Sigmoid colon (tissue), 6 donors: ENCODE measurements at regions not wholly inside any gene's neighbourhood (a gene's known extent, or its start where the extent isn't known, plus 50 kb on each side); places are given as distances from the start of the nearest gene placed in this dataset.

ENCODE experiments used
- DNase-seq: peaks from one replicate; pipeline ENCODE4 v3.0.0-alpha.2; 2019
- H3K27ac ChIP-seq, 4 donors: fragments of 200-600 bp; sonication (generic); one replicate each; pipeline ENCODE4 v1.5.1; 2016 to 2019; ENCODE audit warnings: mild to moderate bottlenecking in 1 of 4
- H3K27me3 ChIP-seq, 3 donors: fragments of 200-600 bp; sonication (generic); one replicate each; pipeline ENCODE4 v1.5.1; 2019; ENCODE audit warnings: mild to moderate bottlenecking in 1 of 3
- H3K36me3 ChIP-seq, 4 donors: fragments of 200-600 bp; sonication (generic); one replicate each; pipeline ENCODE4 v1.5.1; 2016 to 2019
- H3K4me1 ChIP-seq, 4 donors: fragments of 200-600 bp; sonication (generic); one replicate each; pipeline ENCODE4 v1.5.1; 2017 to 2019
- H3K4me3 ChIP-seq, 4 donors: fragments of 200-600 bp; sonication (generic); one replicate each; pipeline ENCODE4 v1.5.1; 2017 to 2019; ENCODE audit warnings: mild to moderate bottlenecking in 2 of 4, moderate library complexity in 1 of 4
- H3K9me3 ChIP-seq, 4 donors: fragments of 200-600 bp in 3 of 4; sonication (generic) in 3 of 4; one replicate each; pipeline versions ENCODE4 v1.5.1 to v1.6.1; 2013 to 2019
- EP300 ChIP-seq, 4 donors: sonication (generic); formaldehyde crosslinking; IDR thresholded peaks; one replicate each; pipeline ENCODE4 v1.6.1; 2017; ENCODE audit warnings: antibody characterized with exemption in 4 of 4
- POLR2A ChIP-seq, 2 donors: fragments of 450-650 bp; IDR thresholded peaks; one replicate each; pipeline ENCODE4 v1.6.1; 2016; ENCODE audit warnings: antibody characterized with exemption in 2 of 2, mild to moderate bottlenecking in 2 of 2, moderate library complexity in 2 of 2
- POLR2AphosphoS5 ChIP-seq, 4 donors: sonication (generic); formaldehyde crosslinking; IDR thresholded peaks; one replicate each; pipeline ENCODE4 v1.6.1; 2017; ENCODE audit warnings: antibody characterized with exemption in 4 of 4
- WGBS, 2 donors: extraction: QIAGEN DNeasy Blood & Tissue Kit; methylation state at CpG; one replicate each; pipeline ENCODE4 v1.1.7; 2013; 5-methylcytosine and 5-hydroxymethylcytosine counted together
- intact Hi-C: fragments of 100-400 bp; cut with DNase I; formaldehyde crosslinking; loops from one replicate; pipeline ENCODE4 v1.15.1; 2023
- TF ChIP-seq, protein P1 (sequence below), 4 experiments: fragments of 450-650 bp in 3 of 4; fragments of 200-600 bp in 1 of 4; IDR thresholded peaks; one replicate each; pipeline ENCODE4 v1.5.1; 2016 to 2019; ENCODE audit warnings: antibody characterized with exemption in 4 of 4, mild to moderate bottlenecking in 3 of 4, moderate library complexity in 2 of 4
- donor health status: healthy with polysubstance abuse.
- donor health status: healthy.

- H3K9me3 ChIP-seq: no peaks in the 10 kb centered on the region
- peak overlapping the region; percentile 68 to 86 (median 82) for H3K27ac ChIP-seq
- no peaks in the 10 kb centered on the region for H3K27me3 ChIP-seq
- peak overlapping the region in 1 of 4 donors; percentile 9 for H3K4me3 ChIP-seq
- DNase-seq: no peak
- H3K4me1 ChIP-seq: peaks cover 0 to 59% (median 45%) of the 10 kb centered on the region in 4 donors
- no peaks in the 10 kb centered on the region for H3K36me3 ChIP-seq
- intact Hi-C loops: loop anchor here (1.0 kb wide), 1 partner anchor 15 kb away; no protein-coding TSS in a partner anchor
- 61 to 79% methylated on average over 6 of the region's 6 CpGs for WGBS, 2 donors
- TF ChIP-seq POLR2A (IDR thresholded peaks at IDR 0.05): no peak
- peak; percentile 71 to 95 (median 94) for TF ChIP-seq POLR2AphosphoS5 (IDR thresholded peaks at IDR 0.05)
- TF ChIP-seq, protein P1, sequence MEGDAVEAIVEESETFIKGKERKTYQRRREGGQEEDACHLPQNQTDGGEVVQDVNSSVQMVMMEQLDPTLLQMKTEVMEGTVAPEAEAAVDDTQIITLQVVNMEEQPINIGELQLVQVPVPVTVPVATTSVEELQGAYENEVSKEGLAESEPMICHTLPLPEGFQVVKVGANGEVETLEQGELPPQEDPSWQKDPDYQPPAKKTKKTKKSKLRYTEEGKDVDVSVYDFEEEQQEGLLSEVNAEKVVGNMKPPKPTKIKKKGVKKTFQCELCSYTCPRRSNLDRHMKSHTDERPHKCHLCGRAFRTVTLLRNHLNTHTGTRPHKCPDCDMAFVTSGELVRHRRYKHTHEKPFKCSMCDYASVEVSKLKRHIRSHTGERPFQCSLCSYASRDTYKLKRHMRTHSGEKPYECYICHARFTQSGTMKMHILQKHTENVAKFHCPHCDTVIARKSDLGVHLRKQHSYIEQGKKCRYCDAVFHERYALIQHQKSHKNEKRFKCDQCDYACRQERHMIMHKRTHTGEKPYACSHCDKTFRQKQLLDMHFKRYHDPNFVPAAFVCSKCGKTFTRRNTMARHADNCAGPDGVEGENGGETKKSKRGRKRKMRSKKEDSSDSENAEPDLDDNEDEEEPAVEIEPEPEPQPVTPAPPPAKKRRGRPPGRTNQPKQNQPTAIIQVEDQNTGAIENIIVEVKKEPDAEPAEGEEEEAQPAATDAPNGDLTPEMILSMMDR (IDR thresholded peaks at IDR 0.05): no peak
- peak; percentile 62 to 95 (median 90) for TF ChIP-seq EP300 (IDR thresholded peaks at IDR 0.05)
Observed at GRCh38 chr12:27179400-27180214, 64.5 kb upstream of the STK38L start.

GRCh38 chr12:27180906-27181505 lies 63.1 kb upstream of the STK38L start:
- Histone ChIP-seq H3K36me3 (no peaks in the 10 kb centered on the region), H3K4me3 (no peak overlapping the region), H3K27ac (peak overlapping the region in 3 of 4 donors; percentile 79 to 86 (median 84)), H3K4me1 (peaks cover 0 to 68% (median 53%) of the 10 kb centered on the region in 4 donors), H3K9me3 (no peaks in the 10 kb centered on the region), H3K27me3 (no peaks in the 10 kb centered on the region)
- WGBS, 2 donors: 87 to 89% methylated on average over 3 of the region's 3 CpGs
- intact Hi-C loops: no loop called here
- no peak for DNase-seq
- no peak for TF ChIP-seq POLR2AphosphoS5 (IDR thresholded peaks at IDR 0.05)

DNA sequence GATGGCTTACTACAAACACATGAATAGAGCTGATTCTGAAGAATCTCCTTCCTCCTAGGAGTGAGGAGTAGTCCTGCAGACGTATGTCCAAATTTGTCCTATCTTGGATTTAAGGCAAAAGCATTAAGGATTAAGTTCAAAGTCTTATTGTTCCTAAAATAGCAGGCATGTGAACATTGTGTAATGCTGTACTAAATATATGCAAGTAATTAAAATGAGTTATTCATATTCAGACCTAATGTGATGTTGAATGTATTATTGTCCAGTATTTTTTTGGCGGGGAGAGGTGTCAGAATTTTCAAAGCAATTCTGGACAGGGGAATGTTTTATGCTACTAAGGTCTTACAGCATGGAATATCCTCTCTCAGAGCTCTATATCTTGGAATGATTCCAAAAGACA lies 60.7 kb upstream of the STK38L start:
- Histone ChIP-seq H3K9me3 (no peaks in the 10 kb centered on the region), H3K27ac (peak overlapping the region; percentile 31 to 86 (median 69)), H3K4me1 (peaks cover 0 to 67% (median 60%) of the 10 kb centered on the region in 4 donors), H3K27me3 (no peaks in the 10 kb centered on the region), H3K36me3 (no peaks in the 10 kb centered on the region), H3K4me3 (no peak overlapping the region)
- DNase-seq: no peak
- WGBS, 2 donors: 47 to 86% methylated on average over 2 of the region's 2 CpGs
- TF ChIP-seq POLR2A (IDR thresholded peaks at IDR 0.05) (no peak), EP300 (IDR thresholded peaks at IDR 0.05) (peak in 3 of 4 donors; percentile 26 to 81 (median 57)), POLR2AphosphoS5 (IDR thresholded peaks at IDR 0.05) (peak; percentile 48 to 73 (median 66))
- TF ChIP-seq, protein P1 (IDR thresholded peaks at IDR 0.05): no peak
- intact Hi-C loops: no loop called here

DNA sequence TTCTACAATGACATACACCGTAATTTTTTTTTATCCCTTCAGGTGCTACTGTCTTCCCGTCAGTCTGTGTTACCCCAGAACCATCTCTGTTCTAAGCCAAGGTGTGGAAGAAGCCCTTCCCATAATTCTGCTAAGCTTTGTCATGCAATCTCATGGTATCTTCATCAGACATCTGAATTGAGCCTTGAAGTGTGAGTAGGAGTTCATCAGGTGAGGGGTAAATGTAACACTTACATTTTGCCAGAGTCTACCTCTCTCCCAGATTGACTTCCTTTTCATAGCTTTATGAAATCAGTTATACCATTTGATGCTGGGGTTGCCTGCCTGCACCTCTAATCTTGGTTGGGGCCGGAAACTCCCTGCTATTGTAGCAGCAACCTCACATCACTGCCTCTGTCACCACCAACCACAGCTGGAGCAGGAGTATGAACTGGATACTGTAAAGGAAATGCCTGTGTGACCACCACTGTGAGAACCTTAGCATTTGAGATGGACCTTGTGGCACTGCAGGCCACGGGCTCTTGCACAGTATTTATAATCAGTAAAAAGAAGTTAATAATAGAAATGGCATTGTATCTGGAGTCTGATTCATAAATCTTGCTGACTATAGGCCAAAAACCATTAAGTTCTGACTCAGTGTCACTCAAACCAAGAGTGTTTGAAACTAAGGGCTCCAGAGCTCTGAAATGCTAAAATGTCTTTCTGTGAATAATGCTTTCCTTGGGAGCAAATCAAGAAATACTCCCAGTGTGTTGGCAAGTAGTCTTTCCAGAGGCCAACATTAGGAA lies 58.7 kb upstream of the STK38L start:
- H3K9me3 ChIP-seq: no peaks in the 10 kb centered on the region
- H3K36me3 ChIP-seq: no peaks in the 10 kb centered on the region
- DNase-seq: no peak
- H3K27me3 ChIP-seq: no peaks in the 10 kb centered on the region
- intact Hi-C loops: no loop called here
- peak overlapping the region; percentile 54 to 86 (median 78) for H3K27ac ChIP-seq
- WGBS, 2 donors: 61 to 76% methylated on average over 4 of the region's 4 CpGs
- TF ChIP-seq EP300 (IDR thresholded peaks at IDR 0.05) (no peak), POLR2AphosphoS5 (IDR thresholded peaks at IDR 0.05) (peak in 1 of 4 donors; percentile 8)
- no peak overlapping the region for H3K4me3 ChIP-seq
- H3K4me1 ChIP-seq: peaks cover 0 to 52% (median 44%) of the 10 kb centered on the region in 4 donors

DNA sequence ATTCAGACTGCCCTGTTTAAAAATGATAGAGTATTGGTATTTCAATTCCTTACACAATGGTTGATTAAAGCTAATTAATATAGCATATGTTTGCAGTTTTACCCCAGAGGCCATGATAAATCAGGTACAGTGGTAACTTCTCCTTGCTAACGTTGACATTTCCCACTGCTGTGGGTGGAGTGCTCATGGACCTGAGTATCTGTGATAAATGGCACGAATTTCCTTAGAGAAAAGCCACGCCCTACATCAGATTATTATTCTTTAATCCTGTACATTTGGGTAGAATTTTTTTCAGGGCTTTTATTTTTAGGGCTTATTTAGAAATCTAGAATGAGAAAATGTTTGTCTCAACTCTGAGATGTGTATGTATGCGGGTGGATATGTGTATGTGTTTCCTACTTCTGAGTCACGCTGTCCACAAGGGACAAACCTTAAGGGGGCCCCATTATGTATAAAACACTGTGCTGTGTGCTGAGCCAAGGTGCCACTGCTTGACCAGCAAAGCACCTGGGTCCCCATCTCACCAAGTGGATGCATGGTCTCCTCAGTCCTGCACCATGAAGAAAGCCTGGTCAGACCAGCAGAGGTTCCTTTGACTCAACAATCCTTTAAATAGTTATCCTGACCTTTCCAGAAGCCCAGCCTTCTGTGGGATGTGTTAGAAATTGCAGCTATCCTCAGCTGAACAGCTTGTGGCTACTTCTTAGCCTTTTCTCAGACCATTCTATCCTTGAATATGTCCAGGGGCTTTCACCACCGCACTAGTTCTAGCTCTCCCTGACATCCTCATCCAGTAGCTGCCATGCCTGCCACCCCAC lies 57.9 kb upstream of the STK38L start:
- Histone ChIP-seq H3K27ac (peak overlapping the region; percentile 54 to 86 (median 78)), H3K4me3 (no peak overlapping the region), H3K36me3 (no peaks in the 10 kb centered on the region), H3K27me3 (no peaks in the 10 kb centered on the region), H3K9me3 (no peaks in the 10 kb centered on the region), H3K4me1 (peaks cover 0 to 54% (median 44%) of the 10 kb centered on the region in 4 donors)
- no peak for DNase-seq
- TF ChIP-seq EP300 (IDR thresholded peaks at IDR 0.05): no peak
- TF ChIP-seq POLR2A (IDR thresholded peaks at IDR 0.05): no peak
- no peak for TF ChIP-seq POLR2AphosphoS5 (IDR thresholded peaks at IDR 0.05)
- TF ChIP-seq, protein P1 (IDR thresholded peaks at IDR 0.05): no peak
- 69 to 80% methylated on average over 6 of the region's 6 CpGs for WGBS, 2 donors
- intact Hi-C loops: no loop called here
